Fibroblast of skin of back (primary cell): ENCODE measurements at regions not wholly inside any gene's neighbourhood (a gene's known extent, or its start where the extent isn't known, plus 50 kb on each side); places are given as distances from the start of the nearest gene placed in this dataset.
"Not testable (repeated sequence)": the region's sequence is repeated elsewhere in the genome, so short reads cannot be mapped to it uniquely, and the experiment has no call there.

Experiments
- DNase-seq: peaks from one replicate; pipeline ENCODE4 v3.0.0-alpha.2; 2013

DNA sequence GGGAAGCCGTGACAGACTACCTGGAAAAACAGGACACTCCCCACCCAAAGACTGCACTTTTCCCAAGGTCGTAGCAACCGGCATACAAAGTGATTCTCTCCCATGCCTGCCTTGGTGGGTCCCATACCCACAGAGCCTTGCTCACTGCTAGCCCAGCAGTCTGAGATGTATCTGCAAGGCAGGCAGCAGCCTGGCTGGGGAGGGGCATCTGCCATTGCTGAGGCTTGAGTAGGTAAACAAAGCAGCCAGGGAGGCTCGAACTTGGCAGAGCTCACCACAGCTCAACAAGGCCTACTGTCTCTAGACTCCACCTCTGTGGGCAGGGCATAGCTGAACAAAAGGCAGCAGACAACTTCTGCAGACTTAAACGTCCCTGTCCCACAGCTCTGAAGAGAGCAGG, 144.4 kb upstream of the FSHR start:
- DNase-seq, result not testable (repeated sequence)

- DNase-seq, result peak; percentile 4
Measured at GRCh38 chr2:49298230-49298629, 143.9 kb upstream of the FSHR start.

- no peak for DNase-seq
Measured at GRCh38 chr2:49296107-49296867, 142.0 kb upstream of the FSHR start.

GRCh38 chr2:49294225-49294624, 139.9 kb upstream of the FSHR start:
- DNase-seq, result no peak

- DNase-seq, result no peak
Measured at GRCh38 chr2:49291619-49292018, 137.3 kb upstream of the FSHR start.

GRCh38 chr2:49289711-49290110, 135.4 kb upstream of the FSHR start:
- no peak for DNase-seq

GRCh38 chr2:49288902-49289700, 134.8 kb upstream of the FSHR start:
- peak; percentile 24 for DNase-seq

GRCh38 chr2:49288113-49288705, 133.9 kb upstream of the FSHR start:
- no peak for DNase-seq

DNA sequence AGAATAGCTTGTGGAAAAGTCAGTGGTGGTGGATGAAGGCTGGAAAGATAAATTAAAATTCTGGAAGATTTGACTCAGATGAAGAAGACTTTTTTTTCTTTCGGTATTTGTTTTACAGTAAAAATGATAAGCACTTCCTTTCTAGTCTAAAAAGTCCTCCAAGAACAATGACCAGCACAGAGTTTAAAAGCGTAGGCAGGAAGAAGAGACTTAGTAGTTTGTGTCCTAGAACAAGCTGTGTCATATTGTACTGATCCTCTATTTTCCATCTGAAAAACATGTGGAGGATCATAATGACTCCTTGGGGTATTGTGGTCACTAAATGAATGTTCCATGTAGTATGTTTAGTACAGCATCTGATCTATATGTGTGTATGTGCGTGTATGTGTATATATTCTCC, 132.4 kb upstream of the FSHR start:
- peak; percentile 7 for DNase-seq

DNA sequence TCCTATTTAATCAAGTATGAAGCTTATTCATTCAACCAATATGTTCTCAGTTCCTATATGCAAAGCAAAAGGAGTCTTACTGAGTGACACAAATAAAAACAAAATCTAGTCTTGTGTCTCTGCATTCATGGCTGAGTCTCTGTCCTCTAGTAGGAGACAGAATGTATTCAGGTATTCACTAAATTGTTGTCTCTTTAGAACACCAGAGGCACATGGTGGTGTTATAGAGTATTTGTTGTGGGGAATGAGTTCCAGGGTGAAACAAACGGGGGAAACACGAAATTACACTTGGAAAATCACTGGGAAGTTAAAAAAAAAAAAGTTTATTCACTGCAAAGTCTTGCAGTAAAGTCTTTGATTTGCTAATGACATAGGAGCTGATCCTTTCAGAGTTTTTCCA, 131.7 kb upstream of the FSHR start:
- no peak for DNase-seq

- DNase-seq, result no peak
Measured at GRCh38 chr2:49278561-49278960, 124.2 kb upstream of the FSHR start.

DNA sequence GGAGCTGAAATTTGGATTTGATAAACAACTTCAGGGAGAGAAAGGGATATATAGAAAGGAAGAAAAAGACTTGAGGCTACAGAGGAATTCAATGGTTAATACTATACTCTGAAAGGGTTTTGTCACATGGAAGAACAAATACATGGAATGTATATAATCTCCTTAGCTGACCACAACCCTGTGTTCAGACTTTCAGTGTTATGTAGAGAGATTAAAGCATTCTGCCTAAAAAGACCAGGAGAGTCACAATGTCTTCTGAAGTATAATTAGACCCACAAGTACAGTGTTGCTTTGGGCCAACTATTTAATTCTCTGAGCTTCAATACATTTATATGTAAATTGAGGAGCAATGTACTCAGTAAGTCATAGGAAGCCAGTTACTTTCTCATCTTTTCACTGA, 123.8 kb upstream of the FSHR start:
- no peak for DNase-seq

DNA sequence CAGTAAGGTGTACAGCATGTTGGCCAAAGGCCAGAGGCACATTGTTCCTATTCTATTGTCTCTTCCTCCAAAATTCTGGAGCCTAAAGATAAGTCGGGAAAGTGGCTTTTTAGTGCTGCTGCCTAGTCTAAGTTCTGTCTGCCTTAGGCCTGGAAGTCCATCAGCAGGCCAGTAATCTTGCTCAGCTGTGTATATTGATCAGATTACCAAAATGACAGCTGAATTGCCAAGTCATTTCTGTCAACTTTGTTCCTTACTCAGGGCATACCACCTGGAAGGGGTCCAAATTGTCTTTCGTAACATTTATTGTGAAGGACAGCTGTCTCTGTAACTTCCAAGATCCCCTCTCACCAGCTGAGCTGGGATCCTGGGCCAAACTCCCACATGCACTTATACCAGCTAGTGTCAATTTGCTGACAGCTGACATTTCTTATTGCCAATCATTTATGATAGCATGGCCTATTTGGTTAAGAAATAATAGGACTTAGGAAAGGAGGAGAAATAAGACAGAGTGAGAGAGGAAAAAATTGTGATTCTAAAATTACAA, 116.8 kb upstream of the FSHR start:
- DNase-seq, result no peak

DNA sequence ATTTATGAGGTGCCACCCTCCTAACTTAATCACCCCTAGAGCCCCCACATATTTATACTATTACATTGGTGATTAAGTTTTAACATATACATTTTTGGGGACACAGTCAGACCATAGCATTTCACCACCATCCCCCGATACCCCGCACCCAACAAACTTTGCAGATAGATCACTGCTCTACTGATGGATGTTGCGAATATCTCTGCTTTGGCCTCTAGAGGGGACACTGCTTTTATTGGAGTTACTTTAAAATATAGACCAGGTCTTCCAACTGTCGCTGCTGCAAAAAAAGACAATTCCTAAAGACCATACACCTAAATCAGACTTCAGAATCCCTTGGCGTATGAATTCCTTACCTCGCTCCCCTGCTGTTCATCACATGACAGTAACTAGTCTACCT, 115.8 kb upstream of the FSHR start:
- DNase-seq, result no peak

DNA sequence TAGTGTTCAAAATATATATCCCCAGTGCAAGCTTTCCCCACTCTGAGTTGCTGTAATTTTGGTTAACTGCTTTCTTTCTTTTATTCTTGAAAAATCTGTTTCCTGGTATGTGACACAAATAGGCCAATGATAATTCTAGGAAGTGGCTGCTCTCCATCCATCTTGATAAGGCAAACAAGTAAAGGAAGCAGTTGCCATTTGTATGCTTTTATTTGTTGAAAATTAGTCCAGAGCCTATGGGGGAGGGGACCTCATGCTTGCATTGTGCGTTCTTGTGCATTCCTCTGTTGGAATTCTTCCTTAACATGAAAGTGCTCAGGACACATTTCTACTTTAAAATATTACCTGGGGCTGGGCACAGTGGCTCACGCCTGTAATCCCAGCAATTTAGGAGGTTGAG, 111.2 kb upstream of the FSHR start:
- no peak for DNase-seq

GRCh38 chr2:49262801-49263560, 108.7 kb upstream of the FSHR start:
- no peak for DNase-seq

DNA sequence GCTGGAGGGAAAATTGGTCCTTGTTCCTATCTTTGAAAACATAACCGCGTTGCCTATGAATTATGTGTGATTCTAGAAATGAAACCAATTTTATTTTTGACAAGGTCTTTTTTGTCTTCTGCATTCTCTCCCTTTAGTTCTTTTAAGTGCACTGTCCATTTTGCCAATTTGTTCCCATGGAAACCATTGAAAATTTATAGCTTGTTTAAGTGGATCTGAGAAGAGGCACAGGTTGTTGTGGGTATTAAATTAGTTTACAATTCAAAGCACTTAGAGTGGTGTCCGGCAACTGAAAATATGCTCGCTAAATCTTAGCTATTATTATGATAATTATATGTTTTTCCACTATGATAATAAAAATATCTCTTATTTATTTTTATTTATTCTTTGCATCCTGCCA, 107.5 kb upstream of the FSHR start:
- DNase-seq, result no peak

- DNase-seq, result no peak
Measured at GRCh38 chr2:49260979-49261538, 106.7 kb upstream of the FSHR start.

DNA sequence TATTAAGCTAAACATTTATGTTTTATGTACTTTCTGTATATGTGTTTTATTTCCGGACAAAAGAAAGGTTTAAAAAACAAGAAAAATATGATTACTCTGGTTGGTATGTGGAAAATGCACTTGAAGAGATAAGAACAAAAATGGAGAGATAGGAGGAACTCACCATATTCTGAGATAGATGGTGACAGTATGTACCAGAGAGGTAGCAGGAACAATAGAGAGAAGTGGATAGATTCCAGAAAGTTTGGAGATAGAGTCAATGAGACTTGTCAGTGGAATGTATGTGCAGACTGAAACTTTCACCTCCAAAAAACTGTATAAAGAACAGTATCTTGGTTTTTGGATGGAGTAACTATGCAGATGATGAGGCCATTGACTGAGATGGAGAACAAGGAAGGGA, 105.6 kb upstream of the FSHR start:
- DNase-seq, result no peak

DNA sequence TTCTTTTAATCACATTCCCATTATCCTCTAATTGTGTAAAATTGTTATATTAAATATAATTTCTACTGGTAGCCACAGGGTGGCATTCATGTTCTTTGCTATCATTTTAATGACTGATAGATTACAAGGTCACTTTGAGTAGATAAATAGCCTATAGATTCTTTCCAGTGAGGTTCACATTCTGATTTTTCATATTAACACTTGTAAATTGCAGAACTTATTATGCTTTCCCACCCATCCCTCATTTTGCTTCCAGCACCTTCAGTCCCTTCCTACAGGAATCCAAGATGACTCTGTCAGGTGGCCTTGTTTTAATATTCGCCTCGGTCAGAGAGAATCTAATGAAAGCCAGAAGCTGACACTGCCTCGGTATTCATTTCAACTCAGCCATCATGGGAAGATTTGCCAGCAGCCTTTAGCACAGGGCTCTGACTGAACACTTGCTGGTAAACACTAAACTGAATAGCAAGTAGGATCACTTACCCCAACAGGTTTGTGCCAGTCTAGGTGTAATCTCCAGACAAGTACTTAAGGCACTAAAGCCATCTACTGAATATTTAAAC, 101.2 kb upstream of the FSHR start:
- DNase-seq, result no peak

GRCh38 chr2:49254401-49254800, 100.1 kb upstream of the FSHR start:
- no peak for DNase-seq

- DNase-seq, result peak; percentile 91
Measured at GRCh38 chr2:49251766-49252165, 97.5 kb upstream of the FSHR start.
